ENCODE measurements at regions not wholly inside any gene's neighbourhood (a gene's known extent, or its start where the extent isn't known, plus 50 kb on each side); places are given as distances from the start of the nearest gene placed in this dataset.

- no peak for DNase-seq (ENCODE audit: low read depth)
- no peak for TF ChIP-seq CTCF (IDR thresholded peaks at IDR 0.05; ENCODE audit: insufficient read depth, low read depth, low read length, missing control alignments)
- H3K4me3 ChIP-seq (ENCODE audit: low read length): no peak overlapping the region
These were observed 387.0 kb upstream of the FLRT2 start for GRCh38 chr14:85142982-85143381.

- H3K4me3 ChIP-seq (ENCODE audit: low read length): no peak overlapping the region
- TF ChIP-seq CTCF (IDR thresholded peaks at IDR 0.05; ENCODE audit: insufficient read depth, low read depth, low read length, missing control alignments): no peak
- DNase-seq (ENCODE audit: low read depth): no peak
These were observed 383.2 kb upstream of the FLRT2 start for GRCh38 chr14:85146779-85147178.

GRCh38 chr14:85150166-85150565 is 379.8 kb upstream of the FLRT2 start:
- no peak for TF ChIP-seq CTCF (IDR thresholded peaks at IDR 0.05; ENCODE audit: insufficient read depth, low read depth, low read length, missing control alignments)
- no peak overlapping the region for H3K4me3 ChIP-seq (ENCODE audit: low read length)
- DNase-seq (ENCODE audit: low read depth): no peak

GRCh38 chr14:85154714-85155113 is 375.2 kb upstream of the FLRT2 start:
- no peak overlapping the region for H3K4me3 ChIP-seq (ENCODE audit: low read length)
- DNase-seq (ENCODE audit: low read depth): no peak
- TF ChIP-seq CTCF (IDR thresholded peaks at IDR 0.05; ENCODE audit: insufficient read depth, low read depth, low read length, missing control alignments): no peak

- TF ChIP-seq CTCF (IDR thresholded peaks at IDR 0.05; ENCODE audit: insufficient read depth, low read depth, low read length, missing control alignments): no peak
- H3K4me3 ChIP-seq (ENCODE audit: low read length): no peak overlapping the region
These were observed 373.6 kb upstream of the FLRT2 start for GRCh38 chr14:85156319-85156718.

GRCh38 chr14:85159726-85160125 is 370.2 kb upstream of the FLRT2 start:
- no peak for DNase-seq (ENCODE audit: low read depth)
- no peak for TF ChIP-seq CTCF (IDR thresholded peaks at IDR 0.05; ENCODE audit: insufficient read depth, low read depth, low read length, missing control alignments)
- H3K4me3 ChIP-seq (ENCODE audit: low read length): no peak overlapping the region

More at GRCh38 chr14:85156319-85156718, 373.6 kb upstream of the FLRT2 start:
- DNase-seq (ENCODE audit: low read depth): no peak

GRCh38 chr14:85165094-85165493 is 364.9 kb upstream of the FLRT2 start:
- peak; percentile 23 for DNase-seq (ENCODE audit: low read depth)
- no peak for TF ChIP-seq CTCF (IDR thresholded peaks at IDR 0.05; ENCODE audit: insufficient read depth, low read depth, low read length, missing control alignments)
- no peak overlapping the region for H3K4me3 ChIP-seq (ENCODE audit: low read length)
